Astrocyte (in vitro differentiated cells and primary cell): ENCODE measurements at regions not wholly inside any gene's neighbourhood (a gene's known extent, or its start where the extent isn't known, plus 50 kb on each side); places are given as distances from the start of the nearest gene placed in this dataset.

Experiments used
- EZH2 ChIP-seq: IDR thresholded peaks from 2 replicates; pipeline ENCODE4 v1.6.1; 2012; ENCODE audit warnings: mild to moderate bottlenecking, low read length, inconsistent platforms; ENCODE audit not compliant: insufficient read depth
- TF ChIP-seq, protein P1 (sequence below): IDR thresholded peaks from 2 replicates; pipeline ENCODE4 v1.5.1; 2011; ENCODE audit warnings: low read depth, mild to moderate bottlenecking, inconsistent platforms, low read length, moderate library complexity; ENCODE audit not compliant: insufficient read depth

DNA sequence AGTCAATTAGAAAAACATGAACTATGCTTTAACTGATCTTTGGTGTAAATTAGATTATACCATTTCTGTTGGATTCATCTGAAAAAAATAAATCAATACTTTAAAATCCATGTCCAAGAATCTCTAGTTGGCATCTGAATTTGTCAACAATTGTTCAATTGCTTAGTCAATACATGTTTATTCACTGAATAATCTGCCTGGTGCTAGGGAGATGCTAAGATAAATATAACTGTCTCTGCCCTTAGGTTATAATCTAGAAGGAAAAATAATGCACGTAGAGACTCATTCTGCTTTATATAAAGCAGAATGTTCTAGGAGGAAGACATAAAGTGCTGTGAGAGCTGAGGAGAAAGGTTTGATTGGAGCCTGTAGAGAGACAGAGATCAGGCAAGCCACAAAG is 537.2 kb upstream of the IL12A start:
- TF ChIP-seq, protein P1, sequence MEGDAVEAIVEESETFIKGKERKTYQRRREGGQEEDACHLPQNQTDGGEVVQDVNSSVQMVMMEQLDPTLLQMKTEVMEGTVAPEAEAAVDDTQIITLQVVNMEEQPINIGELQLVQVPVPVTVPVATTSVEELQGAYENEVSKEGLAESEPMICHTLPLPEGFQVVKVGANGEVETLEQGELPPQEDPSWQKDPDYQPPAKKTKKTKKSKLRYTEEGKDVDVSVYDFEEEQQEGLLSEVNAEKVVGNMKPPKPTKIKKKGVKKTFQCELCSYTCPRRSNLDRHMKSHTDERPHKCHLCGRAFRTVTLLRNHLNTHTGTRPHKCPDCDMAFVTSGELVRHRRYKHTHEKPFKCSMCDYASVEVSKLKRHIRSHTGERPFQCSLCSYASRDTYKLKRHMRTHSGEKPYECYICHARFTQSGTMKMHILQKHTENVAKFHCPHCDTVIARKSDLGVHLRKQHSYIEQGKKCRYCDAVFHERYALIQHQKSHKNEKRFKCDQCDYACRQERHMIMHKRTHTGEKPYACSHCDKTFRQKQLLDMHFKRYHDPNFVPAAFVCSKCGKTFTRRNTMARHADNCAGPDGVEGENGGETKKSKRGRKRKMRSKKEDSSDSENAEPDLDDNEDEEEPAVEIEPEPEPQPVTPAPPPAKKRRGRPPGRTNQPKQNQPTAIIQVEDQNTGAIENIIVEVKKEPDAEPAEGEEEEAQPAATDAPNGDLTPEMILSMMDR: no peak
- no peak for TF ChIP-seq EZH2
